GM23338 (cell line): ENCODE measurements at regions not wholly inside any gene's neighbourhood (a gene's known extent, or its start where the extent isn't known, plus 50 kb on each side); places are given as distances from the start of the nearest gene placed in this dataset.

Experiments
- ATAC-seq: fragments of 200-7000 bp; cut with Tn5 transposase; 3 replicates; pipeline ENCODE4 v1.9.1; 2020
- DNase-seq: peaks from one replicate; pipeline ENCODE4 v3.0.0-alpha.2; 2015; ENCODE audit warnings: low spot score
- H2AFZ ChIP-seq: fragments of 200-600 bp; sonication (generic); 2 replicates; pipeline ENCODE4 v1.8.0; 2016; ENCODE audit warnings: antibody characterized with exemption, mild to moderate bottlenecking, moderate library complexity
- H3F3A ChIP-seq: fragments of 200-600 bp; sonication (generic); replicated peaks from 2 replicates; pipeline ENCODE4 v1.8.0; 2017; ENCODE audit warnings: antibody characterized with exemption, mixed run types, low read depth
- H3K27ac ChIP-seq: fragments of 200-600 bp; sonication (generic); 2 replicates; pipeline ENCODE4 v1.6.1; 2016; ENCODE audit warnings: low read depth
- H3K27me3 ChIP-seq: fragments of 200-600 bp; sonication (generic); 2 replicates; pipeline ENCODE4 v1.8.0; 2016; ENCODE audit warnings: mild to moderate bottlenecking, mixed run types, moderate library complexity; ENCODE audit not compliant: insufficient read depth
- H3K36me3 ChIP-seq: fragments of 200-600 bp; sonication (generic); 2 replicates; pipeline ENCODE4 v1.8.0; 2016; ENCODE audit warnings: mild to moderate bottlenecking; ENCODE audit not compliant: insufficient read depth
- H3K4me1 ChIP-seq: fragments of 200-600 bp; sonication (generic); 2 replicates; pipeline ENCODE4 v1.8.0; 2016; ENCODE audit warnings: mild to moderate bottlenecking, moderate library complexity; ENCODE audit not compliant: insufficient read depth
- H3K4me2 ChIP-seq: fragments of 200-600 bp; sonication (generic); 2 replicates; pipeline ENCODE4 v1.7.1; 2017; ENCODE audit warnings: mixed run types
- H3K4me3 ChIP-seq: fragments of 200-600 bp; sonication (generic); 2 replicates; pipeline ENCODE4 v1.6.1; 2016; ENCODE audit warnings: mixed run types
- H3K79me2 ChIP-seq: fragments of 200-600 bp; sonication (generic); replicated peaks from 2 replicates; pipeline ENCODE4 v1.8.0; 2017; ENCODE audit warnings: mild to moderate bottlenecking; ENCODE audit not compliant: insufficient read depth
- H3K9me2 ChIP-seq: fragments of 200-600 bp; sonication (generic); 2 replicates; pipeline ENCODE4 v1.8.0; 2017; ENCODE audit not compliant: insufficient read depth
- H4K20me1 ChIP-seq: fragments of 200-600 bp; sonication (generic); replicated peaks from 2 replicates; pipeline ENCODE4 v1.8.0; 2017; ENCODE audit warnings: mild to moderate bottlenecking; ENCODE audit not compliant: insufficient read depth
- H3K27ac Mint-ChIP-seq: 2 replicates; pipeline ENCODE4 v1.8.0; 2020; ENCODE audit warnings: inconsistent platforms, mild to moderate bottlenecking, moderate library complexity, mixed read lengths
- H3K27me3 Mint-ChIP-seq: 3 replicates; pipeline ENCODE4 v1.8.0; 2022; ENCODE audit warnings: low read depth, mild to moderate bottlenecking, moderate library complexity, mixed read lengths, inconsistent platforms; ENCODE audit not compliant: insufficient read depth, poor library complexity
- H3K36me3 Mint-ChIP-seq: 3 replicates; pipeline ENCODE4 v1.8.0; 2021; ENCODE audit warnings: low read depth, mild to moderate bottlenecking, inconsistent platforms, moderate library complexity, mixed read lengths
- H3K4me1 Mint-ChIP-seq: 3 replicates; pipeline ENCODE4 v1.8.0; 2020; ENCODE audit warnings: mild to moderate bottlenecking, inconsistent platforms, mixed read lengths
- H3K4me3 Mint-ChIP-seq: 3 replicates; pipeline ENCODE4 v1.8.0; 2021; ENCODE audit warnings: moderate library complexity, mild to moderate bottlenecking, inconsistent platforms, mixed read lengths
- H3K9me3 Mint-ChIP-seq: 3 replicates; pipeline ENCODE4 v1.8.0; 2020; ENCODE audit warnings: moderate library complexity, mild to moderate bottlenecking, inconsistent platforms, mixed read lengths
- CREB1 ChIP-seq: fragments of 250-450 bp; sonication (Bioruptor Pico); IDR thresholded peaks from 2 replicates; pipeline ENCODE4 v1.5.0; 2020; ENCODE audit warnings: low read depth, mild to moderate bottlenecking, moderate library complexity
- CTCF ChIP-seq, 2 experiments: fragments of 200-600 bp in 1 of 2; sonication (generic) in 1 of 2; conservative IDR thresholded peaks; 2 replicates each; pipeline versions ENCODE4 v1.5.1 to v1.6.1; 2016 to 2017; ENCODE audit warnings: antibody characterized with exemption in 2 of 2, low read depth in 2 of 2, mild to moderate bottlenecking in 2 of 2, moderate library complexity in 1 of 2
- EZH2 ChIP-seq: fragments of 200-600 bp; sonication (generic); IDR thresholded peaks from one replicate; pipeline ENCODE4 v1.8.0; 2017; ENCODE audit warnings: antibody characterized with exemption, mild to moderate bottlenecking, low read depth; ENCODE audit not compliant: unreplicated experiment
- EZH2phosphoT487 ChIP-seq: fragments of 200-600 bp; sonication (generic); IDR thresholded peaks from one replicate; pipeline ENCODE4 v1.8.1; 2018; ENCODE audit warnings: antibody characterized with exemption; ENCODE audit not compliant: unreplicated experiment
- JUNB ChIP-seq: IDR thresholded peaks from one replicate; pipeline ENCODE4 v1.6.1; 2016; ENCODE audit warnings: antibody characterized with exemption; ENCODE audit not compliant: unreplicated experiment
- NANOG ChIP-seq: IDR thresholded peaks from 2 replicates; pipeline ENCODE4 v1.6.1; 2016; ENCODE audit warnings: antibody characterized with exemption, borderline replicate concordance
- POLR2AphosphoS5 ChIP-seq: IDR thresholded peaks from 2 replicates; pipeline ENCODE4 v1.6.1; 2016; ENCODE audit warnings: antibody characterized with exemption, low read depth
- REST ChIP-seq: IDR thresholded peaks from one replicate; pipeline ENCODE4 v1.6.1; 2018; ENCODE audit warnings: antibody characterized with exemption; ENCODE audit not compliant: unreplicated experiment
- STAT1 ChIP-seq: IDR thresholded peaks from one replicate; pipeline ENCODE4 v1.6.1; 2016; ENCODE audit warnings: antibody characterized with exemption; ENCODE audit not compliant: unreplicated experiment
- ZNF114 ChIP-seq: fragments of 250-450 bp; sonication (Bioruptor Pico); IDR thresholded peaks from 2 replicates; pipeline ENCODE4 v1.5.0; 2020; ENCODE audit warnings: mild to moderate bottlenecking, moderate library complexity
- ZNF331 ChIP-seq: fragments of 250-450 bp; sonication (Bioruptor Pico); IDR thresholded peaks from 2 replicates; pipeline ENCODE4 v1.5.0; 2020; ENCODE audit warnings: low read depth, mild to moderate bottlenecking, moderate library complexity
- TF ChIP-seq, protein P1 (sequence below): IDR thresholded peaks from 2 replicates; pipeline ENCODE4 v1.6.1; 2016; ENCODE audit warnings: antibody characterized with exemption

- no peaks in the 10 kb centered on the region for H3K36me3 Mint-ChIP-seq
- H3K36me3 ChIP-seq: no peaks in the 10 kb centered on the region
- DNase-seq (no peak), ATAC-seq (no peak)
- H3K79me2 ChIP-seq: no peaks in the 10 kb centered on the region
- H3K27me3 ChIP-seq: no peaks in the 10 kb centered on the region
- H3K4me2 ChIP-seq: no peak overlapping the region
- TF ChIP-seq ZNF331 (CRISPR knock-in tag) (no peak), NANOG (no peak), CREB1 (no peak), EZH2 (no peak), STAT1 (no peak), REST (no peak), CTCF (conservative IDR thresholded peaks at IDR 0.05; ENCODE audit: low read depth in 2 of 2) (no peak), POLR2AphosphoS5 (no peak), JUNB (no peak), ZNF114 (CRISPR knock-in tag) (no peak), EZH2phosphoT487 (no peak)
- TF ChIP-seq, protein P1, sequence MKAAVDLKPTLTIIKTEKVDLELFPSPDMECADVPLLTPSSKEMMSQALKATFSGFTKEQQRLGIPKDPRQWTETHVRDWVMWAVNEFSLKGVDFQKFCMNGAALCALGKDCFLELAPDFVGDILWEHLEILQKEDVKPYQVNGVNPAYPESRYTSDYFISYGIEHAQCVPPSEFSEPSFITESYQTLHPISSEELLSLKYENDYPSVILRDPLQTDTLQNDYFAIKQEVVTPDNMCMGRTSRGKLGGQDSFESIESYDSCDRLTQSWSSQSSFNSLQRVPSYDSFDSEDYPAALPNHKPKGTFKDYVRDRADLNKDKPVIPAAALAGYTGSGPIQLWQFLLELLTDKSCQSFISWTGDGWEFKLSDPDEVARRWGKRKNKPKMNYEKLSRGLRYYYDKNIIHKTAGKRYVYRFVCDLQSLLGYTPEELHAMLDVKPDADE: no peak
- no peaks in the 10 kb centered on the region for H3F3A ChIP-seq
- H3K9me3 Mint-ChIP-seq: no peaks in the 10 kb centered on the region
- no peak overlapping the region for H3K4me3 Mint-ChIP-seq
- no peaks in the 10 kb centered on the region for H3K9me2 ChIP-seq
- H3K4me1 Mint-ChIP-seq: peaks cover 6% of the 10 kb centered on the region; the same call in 2 of the 3 replicates
- no peak overlapping the region for H3K4me3 ChIP-seq
- H3K27me3 Mint-ChIP-seq: peaks cover 1% of the 10 kb centered on the region
- no peak overlapping the region for H3K27ac Mint-ChIP-seq
- H2AFZ ChIP-seq: no peak overlapping the region
- peaks cover 8% of the 10 kb centered on the region; the same call in 1 of the 2 replicates for H3K4me1 ChIP-seq
- H3K27ac ChIP-seq: no peak overlapping the region
- no peaks in the 10 kb centered on the region for H4K20me1 ChIP-seq
Observed at GRCh38 chr12:45666396-45666795, 63.1 kb upstream of the ARID2 start.
